ENCODE measurements at regions not wholly inside any gene's neighbourhood (a gene's known extent, or its start where the extent isn't known, plus 50 kb on each side); places are given as distances from the start of the nearest gene placed in this dataset.

- DNase-seq (ENCODE audit: low read depth): no peak
These were observed 243.3 kb upstream of the NCKAP5 start for GRCh38 chr2:133811409-133812125.

- peak; percentile 66 for DNase-seq (ENCODE audit: low read depth)
These were observed 244.8 kb upstream of the NCKAP5 start for GRCh38 chr2:133812826-133813617.

GRCh38 chr2:133814890-133815289 lies 246.6 kb upstream of the NCKAP5 start:
- DNase-seq (ENCODE audit: low read depth): no peak

GRCh38 chr2:133816037-133816436 lies 247.8 kb upstream of the NCKAP5 start:
- DNase-seq (ENCODE audit: low read depth): no peak

GRCh38 chr2:133817680-133818566 lies 249.7 kb upstream of the NCKAP5 start:
- DNase-seq (ENCODE audit: low read depth): peak; percentile 94

GRCh38 chr2:133818661-133819060 lies 250.4 kb upstream of the NCKAP5 start:
- no peak for DNase-seq (ENCODE audit: low read depth)

- DNase-seq (ENCODE audit: low read depth): peak; percentile 47
These were observed 251.6 kb upstream of the NCKAP5 start for GRCh38 chr2:133819906-133820305.

- DNase-seq (ENCODE audit: low read depth): peak; percentile 51
These were observed 253.0 kb upstream of the NCKAP5 start for GRCh38 chr2:133821107-133821760.

- DNase-seq (ENCODE audit: low read depth): no peak
These were observed 254.4 kb upstream of the NCKAP5 start for GRCh38 chr2:133822517-133823225.

GRCh38 chr2:133823226-133823550 lies 254.9 kb upstream of the NCKAP5 start:
- no peak for DNase-seq (ENCODE audit: low read depth)

GRCh38 chr2:133824869-133825268 lies 256.6 kb upstream of the NCKAP5 start:
- DNase-seq (ENCODE audit: low read depth): no peak

- DNase-seq (ENCODE audit: low read depth): no peak
These were observed 257.5 kb upstream of the NCKAP5 start for GRCh38 chr2:133825778-133826177.

- no peak for DNase-seq (ENCODE audit: low read depth)
These were observed 260.6 kb upstream of the NCKAP5 start for GRCh38 chr2:133828913-133829312.

- DNase-seq (ENCODE audit: low read depth): no peak
These were observed 261.3 kb upstream of the NCKAP5 start for GRCh38 chr2:133829450-133830020.

- no peak for DNase-seq (ENCODE audit: low read depth)
These were observed 265.5 kb upstream of the NCKAP5 start for GRCh38 chr2:133833746-133834145.

GRCh38 chr2:133835821-133836619 lies 267.8 kb upstream of the NCKAP5 start:
- DNase-seq (ENCODE audit: low read depth): no peak

- no peak for DNase-seq (ENCODE audit: low read depth)
These were observed 268.6 kb upstream of the NCKAP5 start for GRCh38 chr2:133836691-133837345.

GRCh38 chr2:133837441-133838094 lies 269.3 kb upstream of the NCKAP5 start:
- DNase-seq (ENCODE audit: low read depth): no peak

Data from Daoy (cell line).